Lower leg skin (tissue), 3 donors: ENCODE measurements at regions not wholly inside any gene's neighbourhood (a gene's known extent, or its start where the extent isn't known, plus 50 kb on each side); places are given as distances from the start of the nearest gene placed in this dataset.

Source experiments
- CTCF ChIP-seq, 3 donors: fragments of 450-650 bp; IDR thresholded peaks; one replicate each; pipeline ENCODE4 v1.5.1; 2016; ENCODE audit warnings: antibody characterized with exemption in 3 of 3, mild to moderate bottlenecking in 3 of 3, moderate library complexity in 2 of 3
- POLR2A ChIP-seq, 2 donors: fragments of 450-650 bp; IDR thresholded peaks; one replicate each; pipeline ENCODE4 v1.6.1; 2016 to 2017; ENCODE audit warnings: antibody characterized with exemption in 2 of 2, mild to moderate bottlenecking in 1 of 2, moderate library complexity in 1 of 2

- TF ChIP-seq CTCF (IDR thresholded peaks at IDR 0.05): no peak
- TF ChIP-seq POLR2A (IDR thresholded peaks at IDR 0.05): no peak
These were observed 152.5 kb upstream of the HDAC9 start for GRCh38 chr7:18343047-18343446.
